ENCODE measurements at regions not wholly inside any gene's neighbourhood (a gene's known extent, or its start where the extent isn't known, plus 50 kb on each side); places are given as distances from the start of the nearest gene placed in this dataset.

GRCh38 chr9:88737876-88738275 is 202.9 kb downstream of the NXNL2 start (continued):
- TF ChIP-seq ZNF26 (tag by site-specific recombination; IDR thresholded peaks at IDR 0.05) (no peak), ZNF391 (tag by site-specific recombination; IDR thresholded peaks at IDR 0.05; ENCODE audit: borderline replicate concordance, low read depth) (no peak), GLIS1 (tag by site-specific recombination; IDR thresholded peaks at IDR 0.05) (no peak)

- H3K9me3 ChIP-seq (ENCODE audit: control insufficient read depth, insufficient read depth, low read depth, low read length): no peaks in the 10 kb centered on the region
- no peak overlapping the region for H3K4me3 ChIP-seq (ENCODE audit: low read depth, low read length)
- H3K4me1 ChIP-seq (ENCODE audit: control insufficient read depth, insufficient read depth, low read length): 0 out of 2 replicates have a peak, but pooled peaks cover 2% of the 10 kb centered on the region
- TF ChIP-seq ZNF132 (tag by site-specific recombination; IDR thresholded peaks at IDR 0.05; ENCODE audit: borderline replicate concordance) (no peak), ZNF354C (tag by site-specific recombination; IDR thresholded peaks at IDR 0.05; ENCODE audit: borderline replicate concordance, low read depth) (no peak), ZNF202 (tag by site-specific recombination; IDR thresholded peaks at IDR 0.05; ENCODE audit: borderline replicate concordance) (no peak), ZNF184 (tag by site-specific recombination; IDR thresholded peaks at IDR 0.05) (no peak)
- ChIA-PET CTCF (no interaction called here), POLR2A (no interaction called here)
- H3K27ac ChIP-seq (ENCODE audit: extremely low read depth, low read depth, low read length): no peak overlapping the region
- no peaks in the 10 kb centered on the region for H3K36me3 ChIP-seq (ENCODE audit: control insufficient read depth in 2 of 2, insufficient read depth in 1 of 2, low read length in 2 of 2)
These were observed 203.7 kb downstream of the NXNL2 start for GRCh38 chr9:88738709-88739108.

- no peak overlapping the region for H3K27ac ChIP-seq (ENCODE audit: extremely low read depth, low read depth, low read length)
- ChIA-PET POLR2A (no interaction called here), CTCF (interaction anchor here (1.0 kb wide), 1 partner anchor 262 kb away, joined by 4 read pairs; no protein-coding TSS in a partner anchor)
- no peaks in the 10 kb centered on the region for H3K9me3 ChIP-seq (ENCODE audit: control insufficient read depth, insufficient read depth, low read depth, low read length)
- no peak overlapping the region for H3K4me3 ChIP-seq (ENCODE audit: low read depth, low read length)
- H3K4me1 ChIP-seq (ENCODE audit: control insufficient read depth, insufficient read depth, low read length): no peaks in the 10 kb centered on the region
- TF ChIP-seq ZNF843 (tag by site-specific recombination; IDR thresholded peaks at IDR 0.05) (no peak), SP2 (tag by site-specific recombination; IDR thresholded peaks at IDR 0.05) (no peak), ZNF423 (tag by site-specific recombination; IDR thresholded peaks at IDR 0.05) (no peak), ZNF792 (tag by site-specific recombination; IDR thresholded peaks at IDR 0.05) (no peak), ZNF610 (tag by site-specific recombination; IDR thresholded peaks at IDR 0.05; ENCODE audit: borderline replicate concordance) (no peak), ZNF280D (tag by site-specific recombination; IDR thresholded peaks at IDR 0.05) (no peak), ZNF223 (tag by site-specific recombination; IDR thresholded peaks at IDR 0.05) (no peak), ZNF416 (tag by site-specific recombination; IDR thresholded peaks at IDR 0.05) (no peak), ZBTB8A (tag by site-specific recombination; IDR thresholded peaks at IDR 0.05) (no peak)
- no peaks in the 10 kb centered on the region for H3K36me3 ChIP-seq (ENCODE audit: control insufficient read depth in 2 of 2, insufficient read depth in 1 of 2, low read length in 2 of 2)
These were observed 204.4 kb downstream of the NXNL2 start for GRCh38 chr9:88739373-88739772.

GRCh38 chr9:88740844-88741243 is 205.9 kb downstream of the NXNL2 start:
- H3K27ac ChIP-seq (ENCODE audit: extremely low read depth, low read depth, low read length): no peak overlapping the region
- H3K4me1 ChIP-seq (ENCODE audit: control insufficient read depth, insufficient read depth, low read length): no peaks in the 10 kb centered on the region
- H3K36me3 ChIP-seq (ENCODE audit: control insufficient read depth in 2 of 2, insufficient read depth in 1 of 2, low read length in 2 of 2): no peaks in the 10 kb centered on the region
- H3K4me3 ChIP-seq (ENCODE audit: low read depth, low read length): no peak overlapping the region
- ChIA-PET POLR2A (no interaction called here), CTCF (interaction anchor here (0.6 to 0.9 kb wide), 3 partner anchors 31 to 41 kb away, joined by 3 read pairs; no protein-coding TSS in a partner anchor)
- TF ChIP-seq ZNF514 (tag by site-specific recombination; IDR thresholded peaks at IDR 0.05) (no peak), ZNF433 (tag by site-specific recombination; IDR thresholded peaks at IDR 0.05; ENCODE audit: low read depth) (no peak), ZNF155 (tag by site-specific recombination; IDR thresholded peaks at IDR 0.05) (no peak), ZNF24 (tag by site-specific recombination; IDR thresholded peaks at IDR 0.05) (no peak), ZNF549 (tag by site-specific recombination; IDR thresholded peaks at IDR 0.05) (no peak), TRIM28 (IDR thresholded peaks at IDR 0.05; ENCODE audit: borderline replicate concordance, low read length) (no peak), ZNF37A (tag by site-specific recombination; IDR thresholded peaks at IDR 0.05) (no peak)
- H3K9me3 ChIP-seq (ENCODE audit: control insufficient read depth, insufficient read depth, low read depth, low read length): no peaks in the 10 kb centered on the region
